NCI-H146 treated with DMSO at 0.1 percent for 48 hours (cell line): ENCODE measurements at regions not wholly inside any gene's neighbourhood (a gene's known extent, or its start where the extent isn't known, plus 50 kb on each side); places are given as distances from the start of the nearest gene placed in this dataset.

Source experiments
- DNase-seq: peaks from one replicate; lab custom pipeline; 2025; ENCODE audit not compliant: unreplicated experiment; lab: John Stamatoyannopoulos, UW

DNA sequence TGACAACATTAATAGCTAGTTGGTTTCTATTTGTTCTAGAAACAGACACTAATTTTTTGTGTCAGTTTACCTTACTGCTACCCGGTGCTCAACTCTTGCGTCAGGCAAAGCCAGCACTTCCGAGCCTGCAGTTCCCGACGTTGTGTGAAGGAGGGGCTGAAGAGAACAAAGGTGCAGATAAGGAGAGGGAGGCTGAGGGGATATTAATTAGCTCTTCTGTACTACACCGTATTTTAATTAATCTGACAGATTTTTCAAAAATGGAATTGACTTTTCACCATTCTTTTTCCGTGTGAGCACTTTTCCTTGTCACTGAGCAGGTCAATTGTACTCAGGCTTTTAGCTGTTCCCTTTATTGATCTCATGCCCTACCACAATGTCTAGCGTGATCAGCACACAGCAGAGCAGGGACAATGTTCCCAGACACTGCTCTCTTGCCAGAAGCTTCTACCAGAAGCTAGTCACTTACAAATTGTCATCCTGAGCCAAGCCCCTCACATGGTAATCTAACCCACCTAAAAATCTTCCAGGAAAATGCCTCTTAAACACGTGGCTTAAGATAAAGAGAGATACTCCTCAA lies 650.5 kb upstream of the MKI67 start:
- no peak for DNase-seq

DNA sequence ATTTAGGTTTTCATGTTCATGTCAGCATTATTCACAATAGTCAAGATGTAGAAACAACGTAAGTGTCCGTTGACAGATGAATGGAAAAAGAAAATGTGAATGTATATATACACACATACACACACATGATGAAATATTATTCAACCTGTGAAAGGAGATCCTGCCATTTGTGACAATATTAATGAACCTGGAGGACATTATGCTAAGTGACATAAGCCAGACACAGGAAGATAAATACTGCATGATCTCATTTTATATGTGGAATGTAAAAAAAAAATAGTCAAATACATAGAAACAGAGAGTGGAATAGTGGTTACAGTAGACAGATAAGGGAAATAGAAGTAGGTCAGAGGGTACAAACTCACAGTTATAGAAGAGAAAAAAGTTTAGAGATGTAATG lies 651.1 kb upstream of the MKI67 start:
- no peak for DNase-seq

DNA sequence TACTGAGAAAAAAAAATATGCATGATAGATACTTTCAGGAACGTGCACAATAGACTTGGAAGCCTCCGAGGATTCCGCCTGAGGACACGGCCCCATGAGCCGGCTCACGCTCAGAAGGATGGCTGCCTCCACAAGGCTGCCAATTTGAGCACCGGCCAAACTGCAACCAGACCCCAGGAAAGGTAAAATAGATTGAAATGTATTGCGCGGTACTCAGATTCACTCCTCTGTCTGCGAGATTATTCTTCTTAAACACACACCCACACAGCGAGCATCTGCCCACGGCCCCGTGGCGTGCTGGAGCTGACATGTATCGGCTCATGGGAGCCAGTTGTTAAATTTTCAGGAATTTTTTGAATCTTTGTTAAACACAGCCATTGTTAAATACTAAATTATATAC lies 653.2 kb upstream of the MKI67 start:
- DNase-seq: no peak

DNA sequence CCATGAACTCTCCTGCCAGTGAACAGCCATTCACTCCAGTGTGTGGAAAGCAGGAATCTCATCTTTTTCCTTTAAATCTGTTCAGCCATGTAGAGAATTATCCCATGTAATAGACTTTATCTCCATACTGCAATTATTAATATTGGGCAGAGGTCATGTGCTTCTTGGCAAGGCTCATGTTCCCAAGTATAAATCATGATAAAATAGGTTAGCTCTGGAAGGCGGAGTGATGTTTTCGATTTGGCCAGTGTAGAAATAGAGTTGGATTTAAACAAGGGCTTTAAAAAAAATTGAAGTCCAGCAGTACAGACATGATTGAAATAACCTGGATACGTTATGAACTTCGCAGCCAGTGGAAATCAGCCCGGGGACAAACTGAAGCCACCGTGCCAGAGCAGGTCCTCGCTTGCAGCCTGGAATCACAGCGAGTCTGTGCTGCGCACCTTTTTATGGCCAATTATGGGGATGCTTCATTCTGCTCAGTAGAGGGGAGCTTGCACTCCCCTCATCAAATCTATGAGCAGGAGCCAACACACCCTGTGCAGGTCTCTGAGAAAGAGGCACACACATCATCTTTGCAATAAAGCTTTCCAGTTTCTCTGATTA lies 654.0 kb upstream of the MKI67 start:
- DNase-seq: no peak

DNA sequence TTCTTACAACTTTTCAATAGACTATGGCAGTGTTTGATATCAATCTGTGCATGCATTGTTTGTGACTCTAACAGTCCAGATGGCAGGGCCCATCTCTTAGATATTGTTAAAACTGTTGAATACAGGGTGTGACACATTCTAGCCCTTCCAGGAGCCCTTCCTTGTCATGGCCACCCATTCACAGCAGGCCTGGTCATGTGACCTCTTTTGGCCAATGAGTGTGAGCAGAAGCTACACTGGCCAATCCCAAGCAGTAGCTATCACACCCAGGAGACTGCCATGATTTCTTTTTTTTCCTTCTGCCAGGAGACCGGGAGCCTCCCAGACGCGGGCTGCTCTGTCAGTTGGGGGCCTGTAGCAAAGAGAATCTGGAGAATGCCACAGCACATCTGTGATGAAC lies 655.4 kb upstream of the MKI67 start:
- DNase-seq: no peak

DNA sequence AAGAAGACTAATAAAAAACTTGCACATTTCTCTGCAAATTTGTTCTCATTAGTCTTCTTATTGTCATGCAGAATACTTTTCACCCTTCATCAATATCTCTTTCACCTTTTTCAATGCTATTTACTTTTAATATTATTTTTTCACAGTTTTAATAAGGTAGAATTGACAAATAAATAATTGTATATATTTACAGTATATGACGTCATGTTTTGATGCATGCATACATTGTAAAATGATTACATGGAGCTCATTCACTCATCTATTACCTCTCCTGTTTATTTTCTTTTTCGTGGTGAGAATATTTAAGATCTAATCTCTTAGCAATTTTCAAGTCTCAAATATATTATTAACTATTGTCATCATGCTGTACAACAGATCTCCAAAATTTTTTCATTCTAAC lies 658.2 kb upstream of the MKI67 start:
- DNase-seq: no peak

DNA sequence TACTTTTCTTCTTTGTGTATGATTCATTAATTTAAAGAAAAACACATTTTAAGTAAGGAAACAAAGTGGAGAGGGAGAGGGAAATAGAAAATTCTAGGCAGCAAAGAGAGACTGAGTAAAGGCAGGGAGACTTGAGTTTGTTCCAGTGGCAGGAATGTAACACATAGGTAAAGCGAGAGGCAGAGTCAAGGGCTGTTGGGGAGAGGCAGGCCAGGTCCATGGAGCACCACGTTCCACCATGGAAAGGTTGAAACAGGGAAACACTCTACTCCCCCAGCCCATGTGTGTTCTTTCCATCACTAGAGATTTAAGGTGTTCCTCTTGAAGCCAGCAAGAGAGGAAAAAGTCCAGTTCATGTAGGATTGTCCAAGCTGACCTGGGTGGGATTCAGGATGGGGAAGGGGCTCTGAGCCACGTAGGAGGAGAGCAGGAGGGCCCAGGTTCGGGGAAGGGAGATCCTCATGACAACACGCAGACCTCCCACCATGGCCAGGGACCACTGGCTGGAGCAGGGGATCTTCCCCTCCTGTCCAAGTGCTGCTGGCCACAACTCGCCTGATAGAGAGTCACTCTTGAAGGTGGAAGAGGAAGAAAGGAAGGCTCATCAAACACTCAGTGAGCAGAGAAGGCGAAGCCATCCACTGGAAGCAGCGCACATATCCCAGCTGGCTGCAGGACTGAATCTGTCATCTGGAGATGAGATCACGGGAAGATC lies 666.4 kb upstream of the MKI67 start:
- no peak for DNase-seq

DNA sequence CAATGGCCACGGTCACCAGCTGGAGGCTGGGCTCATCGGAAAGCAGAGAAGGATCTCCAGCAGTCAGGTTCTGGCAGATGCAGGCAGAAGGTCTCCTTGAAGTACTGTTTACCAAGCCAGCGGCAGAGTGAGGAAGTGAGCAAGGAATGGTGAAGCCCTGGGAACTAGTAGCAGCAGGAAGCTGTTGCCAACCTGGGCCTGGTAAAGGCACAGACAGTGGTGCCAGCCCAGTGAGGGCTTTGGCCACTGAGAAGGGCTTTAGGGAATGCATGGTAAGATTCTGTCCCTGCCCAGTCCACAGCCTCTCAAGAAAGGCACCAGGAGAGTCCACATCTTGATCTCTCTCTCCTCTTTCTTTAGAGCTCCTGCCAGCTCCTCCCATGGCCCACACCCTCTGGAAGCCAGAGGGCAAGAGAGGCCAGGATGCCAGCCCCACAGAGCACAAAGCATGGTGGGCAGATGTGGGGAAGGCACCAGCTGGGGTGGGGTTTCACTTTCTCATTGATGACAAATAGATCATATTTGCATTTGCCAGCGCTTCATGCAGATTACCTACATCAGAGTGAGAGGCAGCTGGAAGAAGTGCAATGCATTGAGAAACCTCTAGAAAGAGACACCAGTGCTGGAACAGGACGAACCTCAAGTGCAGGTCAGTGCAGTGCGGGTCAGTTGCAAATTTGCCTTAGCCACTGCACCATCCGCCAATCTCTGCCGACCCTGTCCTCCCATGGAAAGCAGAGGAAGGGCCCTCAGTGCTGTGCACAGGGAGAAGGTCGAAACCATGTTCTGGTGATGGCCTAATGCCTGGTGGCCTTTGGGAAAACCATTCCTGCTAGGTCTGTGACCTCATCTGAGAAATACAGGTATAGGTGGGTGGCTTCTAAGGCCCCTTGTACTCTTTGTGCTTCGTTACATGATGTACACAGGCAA lies 667.8 kb upstream of the MKI67 start:
- DNase-seq: no peak

DNA sequence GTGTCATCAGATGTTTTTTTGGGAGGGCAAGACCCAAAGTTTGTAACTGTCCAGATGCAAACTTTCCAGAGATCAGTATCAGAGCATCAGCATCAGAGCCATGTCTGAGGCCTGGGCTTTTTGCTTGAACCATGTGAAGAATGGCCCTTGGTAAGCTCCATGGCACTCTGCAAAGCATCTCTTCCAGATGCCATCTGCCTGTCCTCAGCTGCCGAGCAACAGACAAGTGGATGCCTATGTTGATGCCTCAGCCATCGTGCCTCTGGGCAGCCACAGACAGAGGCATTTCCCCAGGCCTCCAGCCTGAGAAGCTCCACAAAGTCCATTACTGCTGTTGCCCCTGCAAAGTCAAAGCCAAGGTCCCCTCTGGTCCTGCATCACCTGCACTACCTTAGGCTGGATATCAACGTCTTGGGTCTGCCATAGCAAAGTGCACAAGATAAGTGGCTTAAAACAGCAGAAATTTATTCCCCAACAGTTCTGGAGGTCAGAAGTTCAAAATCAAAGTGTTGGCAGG lies 670.2 kb upstream of the MKI67 start:
- no peak for DNase-seq

DNA sequence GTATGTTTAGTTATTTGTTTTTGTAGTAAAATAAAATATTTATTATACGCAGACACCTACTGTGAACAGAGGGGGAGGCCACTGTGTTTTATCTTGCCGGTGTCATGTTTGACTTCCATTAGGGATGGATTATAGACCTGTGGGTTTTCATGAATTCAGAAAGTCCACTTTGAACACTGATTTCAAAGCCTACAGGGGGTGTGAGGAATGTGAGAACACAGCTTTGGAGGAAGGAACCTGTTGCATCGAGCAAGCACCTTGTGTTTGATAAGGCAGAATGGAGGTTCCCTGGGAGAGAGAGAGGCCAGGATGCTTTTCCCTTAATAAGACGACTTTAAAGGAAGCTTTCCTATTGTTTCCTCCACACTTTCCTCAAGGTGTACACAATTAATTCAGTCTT lies 665.0 kb upstream of the MGMT start:
- DNase-seq: no peak

DNA sequence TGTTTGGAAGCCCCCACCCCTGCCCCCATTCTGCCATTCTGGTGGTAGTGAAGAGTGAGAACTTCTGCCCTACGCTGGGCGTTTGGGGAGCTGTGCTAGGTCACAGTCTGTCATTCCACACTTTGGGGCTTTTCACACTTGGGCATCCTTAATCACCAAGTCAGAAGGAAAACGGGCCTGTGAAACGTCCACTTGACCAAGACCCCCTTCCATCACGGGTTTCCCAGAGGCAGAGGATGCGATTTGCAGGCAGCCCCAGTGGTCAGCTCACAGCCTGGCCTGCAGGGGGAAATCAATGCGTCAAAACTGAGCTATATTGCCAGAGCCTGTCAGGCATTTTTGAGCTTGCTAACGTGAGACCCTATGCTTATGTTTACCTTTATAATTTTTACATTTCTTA lies 663.3 kb upstream of the MGMT start:
- no peak for DNase-seq

DNA sequence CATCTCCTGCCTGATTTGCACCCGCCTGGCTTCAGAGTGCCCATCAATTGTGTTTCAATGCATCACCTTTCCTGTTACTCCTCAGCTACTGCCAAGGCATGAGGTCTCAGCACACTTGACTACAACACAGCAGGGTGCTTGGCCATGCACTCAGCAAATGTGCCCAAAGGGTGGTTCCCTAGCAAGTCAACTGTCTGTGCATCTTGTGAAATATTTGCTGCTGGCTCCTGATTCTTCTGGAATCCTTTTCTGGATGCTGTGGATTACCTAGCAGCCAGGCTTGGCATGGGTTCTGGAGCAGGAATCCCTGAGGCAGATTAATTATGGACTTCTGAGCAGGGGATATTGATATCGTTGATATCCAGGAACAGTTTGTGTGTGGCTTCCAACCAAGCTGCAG lies 662.6 kb upstream of the MGMT start:
- no peak for DNase-seq

DNA sequence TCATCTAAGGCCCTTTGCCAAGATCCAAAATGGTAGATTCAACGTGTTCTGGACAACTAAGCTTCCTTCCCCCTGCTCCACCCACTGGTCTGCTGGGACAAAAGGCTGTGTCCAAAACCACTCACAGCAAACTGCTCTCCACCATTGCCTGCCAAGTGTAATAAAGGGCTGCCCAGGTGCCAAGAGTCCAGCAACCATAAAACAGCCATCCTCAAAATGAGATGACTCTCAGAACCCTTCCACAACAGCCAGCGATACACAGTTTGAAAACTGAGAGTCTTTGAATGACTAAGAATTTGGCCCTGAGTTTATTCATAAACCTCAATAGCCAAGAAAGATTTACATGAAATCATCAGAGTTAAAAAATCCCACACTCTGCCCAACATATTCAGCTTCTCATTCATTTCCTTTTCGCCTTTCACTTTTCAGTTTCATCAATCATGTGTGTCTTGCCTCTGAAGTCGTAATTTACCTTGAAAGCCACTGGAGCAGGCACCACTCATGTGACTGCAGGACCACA lies 658.1 kb upstream of the MGMT start:
- no peak for DNase-seq

DNA sequence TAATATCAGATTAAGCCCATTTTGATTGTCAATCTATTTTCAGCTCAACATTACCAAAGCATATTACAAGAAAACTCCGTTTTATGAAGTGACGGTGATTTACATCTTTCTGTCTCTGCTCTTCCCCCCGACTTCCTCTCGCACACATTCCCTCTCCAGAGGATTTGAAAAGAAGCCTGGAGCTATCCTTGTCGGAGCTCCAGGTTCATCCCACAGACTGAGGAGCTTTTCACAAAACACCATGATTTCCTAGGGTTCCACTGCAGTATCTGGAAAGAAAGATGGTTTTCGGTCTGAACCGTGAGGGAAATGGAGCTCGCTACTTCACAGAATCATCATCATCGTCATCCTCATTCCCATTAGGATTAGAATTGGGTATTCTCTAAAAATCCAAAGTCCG lies 655.5 kb upstream of the MGMT start:
- no peak for DNase-seq

DNA sequence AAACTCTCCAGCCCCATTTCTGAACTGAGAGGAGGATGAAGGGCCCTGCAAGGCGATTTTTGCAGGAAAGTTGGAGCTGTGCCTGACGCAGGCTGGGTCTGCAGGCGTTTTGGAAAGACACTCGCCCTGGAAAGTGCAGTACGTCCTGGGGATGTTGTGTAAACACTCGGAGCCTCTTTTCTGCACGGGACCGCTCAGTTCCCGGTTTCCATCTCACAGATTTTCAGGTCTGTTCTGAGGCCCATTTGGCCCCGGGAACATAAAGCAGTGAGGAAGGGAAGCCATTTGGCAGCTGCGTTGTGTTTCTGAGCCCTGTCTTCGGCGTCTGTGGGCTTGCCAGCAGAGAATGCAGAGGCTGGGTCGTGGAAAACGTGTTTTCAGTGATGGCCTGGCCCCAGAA lies 655.0 kb upstream of the MGMT start:
- DNase-seq: no peak

DNA sequence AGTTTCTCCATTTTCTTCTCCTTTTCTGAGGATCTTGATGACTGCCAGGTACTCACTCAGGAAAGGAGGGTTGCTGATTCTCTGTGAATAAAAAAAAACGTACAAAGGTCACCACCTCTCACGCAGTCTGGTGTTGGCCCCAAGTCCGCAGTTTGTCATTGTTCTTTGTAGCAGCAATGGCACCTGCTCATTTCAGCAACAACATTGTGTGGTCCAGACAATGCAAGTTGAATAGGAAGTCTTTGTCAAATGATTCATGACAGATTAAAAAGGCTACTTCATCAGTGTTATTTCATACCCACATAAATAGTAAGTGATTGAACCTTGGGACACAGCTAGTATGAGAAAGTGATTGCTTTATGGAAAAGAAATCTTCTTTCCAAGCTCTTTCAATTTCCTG lies 653.5 kb upstream of the MGMT start:
- no peak for DNase-seq

DNA sequence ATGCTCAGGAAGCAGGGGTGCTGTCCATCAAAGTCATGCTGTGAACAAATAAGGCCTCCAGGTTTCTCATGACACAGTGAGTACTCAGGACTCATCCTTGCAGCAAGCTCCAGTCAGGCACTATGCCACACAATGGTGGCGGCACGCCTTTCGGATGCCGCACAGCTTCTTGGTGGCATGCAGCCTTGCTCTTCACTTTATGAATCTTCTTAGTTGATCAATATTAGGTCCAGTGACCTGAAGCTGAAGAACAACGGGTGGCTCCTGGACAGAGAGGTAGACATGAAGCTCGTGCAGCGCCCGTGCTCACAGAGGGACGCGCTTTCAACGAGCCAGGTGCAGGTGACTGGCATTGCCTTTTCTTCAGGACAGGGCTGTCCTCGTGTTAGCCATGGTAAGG lies 653.0 kb upstream of the MGMT start:
- DNase-seq: no peak

DNA sequence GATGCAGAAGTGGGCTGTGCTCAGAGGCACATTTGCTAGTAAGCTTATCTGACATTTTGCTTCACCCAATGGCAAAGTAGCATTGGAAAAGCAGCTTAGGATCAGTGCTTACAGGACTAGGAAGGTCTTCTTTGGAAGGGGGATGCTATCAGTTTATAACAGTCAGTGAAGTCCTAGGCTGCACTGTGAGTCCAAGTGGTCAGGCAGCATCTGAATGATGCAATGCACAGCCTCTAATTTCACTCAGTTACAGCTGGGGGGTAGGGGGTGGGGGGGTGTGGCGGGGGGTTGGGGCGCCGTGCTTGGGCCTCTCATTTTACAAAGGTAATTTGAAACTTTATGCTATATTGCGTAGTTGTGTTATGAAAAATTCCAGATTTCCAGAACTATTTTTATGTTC lies 652.3 kb upstream of the MGMT start:
- DNase-seq: no peak

DNA sequence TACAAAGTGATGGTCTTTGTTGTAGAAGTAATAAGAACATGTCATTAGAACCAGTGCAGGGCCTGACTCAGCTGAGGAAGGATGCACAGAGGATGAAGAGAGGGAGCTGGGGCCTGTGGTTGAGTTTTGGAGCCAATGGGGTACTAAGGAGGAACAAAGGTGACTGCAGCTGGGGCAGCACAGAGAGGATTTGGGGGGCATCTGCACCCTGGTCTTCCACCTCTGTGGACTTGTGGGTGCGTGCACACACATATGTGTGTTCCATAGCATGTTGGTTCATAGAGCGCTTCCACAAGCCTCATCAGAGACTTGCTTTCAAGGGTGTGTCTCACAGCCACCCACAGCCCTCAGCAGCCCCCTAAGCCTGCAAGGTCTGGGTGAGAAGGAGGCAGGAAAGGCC lies 650.3 kb upstream of the MGMT start:
- DNase-seq: no peak

DNA sequence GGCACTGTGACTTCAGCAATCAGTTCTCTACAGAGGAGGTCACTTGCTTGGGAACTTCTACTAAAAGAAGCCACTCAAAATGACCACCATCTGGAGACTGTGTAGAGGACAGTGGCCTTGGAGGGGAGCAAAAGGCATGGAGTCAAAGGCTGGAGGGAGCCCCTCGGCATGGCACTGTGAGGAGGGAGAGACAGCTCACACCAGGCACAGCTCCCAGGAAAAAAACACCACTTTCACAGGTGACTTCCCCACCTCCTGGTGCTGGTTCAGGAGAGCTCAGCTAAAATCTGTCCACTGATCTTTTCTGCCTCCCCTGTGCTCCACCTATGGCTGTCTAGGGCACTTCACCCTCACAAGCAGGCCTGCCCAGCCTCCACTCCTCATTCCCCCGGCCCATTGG lies 649.4 kb upstream of the MGMT start:
- no peak for DNase-seq

DNA sequence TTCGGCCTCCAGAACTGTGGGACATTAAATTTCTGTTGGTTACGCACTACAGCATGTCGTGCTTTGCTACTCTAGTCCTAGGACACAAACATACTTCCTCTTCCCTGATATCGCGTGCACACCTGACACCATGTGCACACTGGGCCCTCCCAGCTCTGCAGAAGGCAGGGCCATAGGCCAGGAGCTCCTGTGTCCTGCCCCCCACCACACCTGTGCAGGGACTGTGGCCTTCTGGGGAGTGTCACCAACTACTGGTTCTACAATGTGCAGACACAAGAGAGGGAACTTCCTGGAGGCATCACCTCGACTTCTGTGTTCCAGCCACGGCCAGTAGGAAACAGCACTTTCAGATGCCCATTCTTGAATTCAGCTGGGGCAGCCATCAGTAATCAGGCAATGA lies 646.4 kb upstream of the MGMT start:
- no peak for DNase-seq
